ENCODE measurements at regions not wholly inside any gene's neighbourhood (a gene's known extent, or its start where the extent isn't known, plus 50 kb on each side); places are given as distances from the start of the nearest gene placed in this dataset.
"Not testable (repeated sequence)": the region's sequence is repeated elsewhere in the genome, so short reads cannot be mapped to it uniquely, and the experiment has no call there.

- no peak for FAIRE-seq
These were observed 1741.0 kb upstream of the PCDH10 start for GRCh38 chr4:131408102-131408501.

GRCh38 chr4:131411393-131411792 is 1737.7 kb upstream of the PCDH10 start:
- FAIRE-seq: no peak

- FAIRE-seq: no peak
These were observed 1729.9 kb upstream of the PCDH10 start for GRCh38 chr4:131419147-131419546.

GRCh38 chr4:131426023-131426758 is 1722.9 kb upstream of the PCDH10 start:
- no peak for FAIRE-seq

- no peak for FAIRE-seq
These were observed 1722.1 kb upstream of the PCDH10 start for GRCh38 chr4:131427000-131427399.

GRCh38 chr4:131430302-131430701 is 1718.8 kb upstream of the PCDH10 start:
- FAIRE-seq: no peak

- no peak for FAIRE-seq
These were observed 1707.9 kb upstream of the PCDH10 start for GRCh38 chr4:131441004-131441688.

- FAIRE-seq: no peak
These were observed 1701.2 kb upstream of the PCDH10 start for GRCh38 chr4:131447883-131448282.

- no peak for FAIRE-seq
These were observed 1698.4 kb upstream of the PCDH10 start for GRCh38 chr4:131450572-131451209.

GRCh38 chr4:131459430-131460101 is 1689.5 kb upstream of the PCDH10 start:
- no peak for FAIRE-seq

GRCh38 chr4:131470360-131470759 is 1678.7 kb upstream of the PCDH10 start:
- no peak for FAIRE-seq

- no peak for FAIRE-seq
These were observed 1660.3 kb upstream of the PCDH10 start for GRCh38 chr4:131488772-131489171.

- FAIRE-seq: not testable (repeated sequence)
These were observed 1652.9 kb upstream of the PCDH10 start for GRCh38 chr4:131496211-131496610.

- no peak for FAIRE-seq
These were observed 1649.8 kb upstream of the PCDH10 start for GRCh38 chr4:131499141-131499873.

- no peak for FAIRE-seq
These were observed 1639.6 kb upstream of the PCDH10 start for GRCh38 chr4:131509521-131509920.

GRCh38 chr4:131526686-131527085 is 1622.4 kb upstream of the PCDH10 start:
- no peak for FAIRE-seq

- FAIRE-seq: no peak
These were observed 1618.0 kb upstream of the PCDH10 start for GRCh38 chr4:131531087-131531486.

- no peak for FAIRE-seq
These were observed 1614.0 kb upstream of the PCDH10 start for GRCh38 chr4:131534944-131535645.

- no peak for FAIRE-seq
These were observed 1608.8 kb upstream of the PCDH10 start for GRCh38 chr4:131540256-131540655.

- no peak for FAIRE-seq
These were observed 1601.5 kb upstream of the PCDH10 start for GRCh38 chr4:131547506-131547981.

GRCh38 chr4:131551306-131551705 is 1597.8 kb upstream of the PCDH10 start:
- no peak for FAIRE-seq

GRCh38 chr4:131566026-131566425 is 1583.1 kb upstream of the PCDH10 start:
- FAIRE-seq: no peak
